Fibroblast of skin of left quadriceps (primary cell): ENCODE measurements at regions not wholly inside any gene's neighbourhood (a gene's known extent, or its start where the extent isn't known, plus 50 kb on each side); places are given as distances from the start of the nearest gene placed in this dataset.
"Not testable (repeated sequence)": the region's sequence is repeated elsewhere in the genome, so short reads cannot be mapped to it uniquely, and the experiment has no call there.

Source experiments
- DNase-seq, 2 experiments: peaks; one replicate each; pipeline ENCODE4 v3.0.0-alpha.2; 2013; ENCODE audit warnings: low read depth in 2 of 2

DNA sequence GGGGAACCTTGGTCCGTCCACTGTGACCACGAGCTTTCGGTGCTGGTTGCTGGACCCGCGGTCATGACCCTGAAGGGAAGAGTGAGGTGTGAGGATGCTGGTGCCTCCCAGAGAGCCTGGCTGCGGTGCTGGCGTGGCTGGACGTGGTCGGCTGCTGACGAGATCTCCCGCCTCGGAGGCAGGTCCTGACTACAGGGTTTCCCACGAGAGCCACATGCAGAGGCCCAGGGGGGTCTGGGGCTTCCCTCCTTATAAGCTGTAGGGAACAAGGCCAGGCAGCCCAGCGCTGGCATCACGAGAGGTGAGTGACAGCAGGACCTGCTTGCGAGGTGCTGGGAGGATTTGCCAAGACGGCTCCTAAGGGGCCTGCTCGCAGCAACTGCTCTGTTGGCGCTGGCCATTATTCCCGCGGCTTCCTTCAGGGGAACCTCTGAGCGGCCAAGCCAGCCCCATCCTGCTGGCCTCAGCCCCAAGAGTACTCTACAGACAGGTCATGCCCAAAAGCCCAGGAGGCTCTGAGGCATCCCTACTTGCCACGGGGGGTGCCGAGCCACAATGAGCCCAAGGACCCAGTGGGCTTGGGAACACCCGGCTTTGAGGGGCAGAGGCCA, 134.8 kb downstream of the FOXL1 start:
- DNase-seq = no peak

DNA sequence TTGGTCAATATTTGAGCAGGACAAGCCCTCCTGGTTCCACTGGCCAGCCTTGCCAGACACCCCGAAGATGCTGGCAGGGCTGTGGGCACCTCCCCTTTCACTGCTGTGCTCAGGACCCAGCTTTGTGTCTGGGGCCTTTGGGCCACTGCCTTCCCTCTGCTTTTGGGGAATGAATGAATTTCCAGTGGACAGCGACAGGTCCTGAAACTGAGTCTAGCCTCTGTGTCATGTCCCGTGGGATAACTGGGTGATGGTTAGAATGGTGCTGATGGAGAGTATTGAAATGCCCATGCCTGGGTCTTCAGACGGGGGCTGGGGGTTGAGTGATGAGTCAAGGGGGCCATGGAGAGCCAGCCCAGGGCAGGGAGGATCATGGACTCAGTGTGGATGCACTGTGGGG, 135.8 kb downstream of the FOXL1 start:
- DNase-seq = no peak

DNA sequence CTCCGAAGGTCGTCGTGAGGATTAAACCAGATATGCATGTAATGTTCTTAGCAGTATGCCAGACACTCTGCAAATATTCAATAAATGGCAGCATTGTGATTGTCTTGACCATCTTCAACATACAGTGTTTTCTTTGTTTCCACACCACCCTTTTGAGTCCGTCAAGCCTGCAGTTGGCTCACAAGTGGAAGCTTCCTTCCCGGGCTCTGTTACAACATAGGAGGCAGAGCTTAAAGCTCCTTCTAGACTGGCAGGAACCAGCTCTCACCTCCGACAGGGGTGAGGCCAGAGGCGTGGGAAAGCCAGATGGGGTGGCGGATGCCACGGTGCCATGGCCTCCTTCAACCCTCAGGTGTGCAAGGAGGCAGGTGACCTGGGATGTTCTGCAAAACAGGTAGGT, 138.3 kb downstream of the FOXL1 start:
- DNase-seq = no peak

GRCh38 chr16:86718118-86718517, 139.8 kb downstream of the FOXL1 start:
- no peak for DNase-seq

DNA sequence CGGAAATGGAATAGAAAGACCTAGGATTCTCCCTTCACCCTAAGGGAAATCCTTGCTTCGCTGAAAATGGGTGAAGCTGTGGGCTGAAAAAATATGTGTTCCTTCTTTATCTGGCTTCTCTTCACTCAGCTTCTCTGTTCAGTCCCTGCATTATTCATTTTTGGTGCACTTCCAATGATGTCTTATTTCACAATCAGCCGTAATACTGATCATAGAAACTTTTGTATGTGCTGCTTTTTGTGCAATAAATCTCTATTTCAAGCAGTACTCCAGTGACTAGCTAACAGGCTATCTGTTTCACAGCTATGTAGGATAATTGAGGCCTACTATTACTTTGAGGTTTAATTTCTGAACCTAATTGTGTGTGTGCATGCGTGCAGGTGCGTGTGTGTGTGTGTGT, 144.6 kb downstream of the FOXL1 start:
- DNase-seq = peak; percentile 56 to 57

GRCh38 chr16:86723689-86724088, 145.3 kb downstream of the FOXL1 start:
- DNase-seq = no peak

- peak; percentile 30 to 35 for DNase-seq
Observed at GRCh38 chr16:86725401-86725800, 147.1 kb downstream of the FOXL1 start.

GRCh38 chr16:86726340-86726739, 148.0 kb downstream of the FOXL1 start:
- no peak for DNase-seq

DNA sequence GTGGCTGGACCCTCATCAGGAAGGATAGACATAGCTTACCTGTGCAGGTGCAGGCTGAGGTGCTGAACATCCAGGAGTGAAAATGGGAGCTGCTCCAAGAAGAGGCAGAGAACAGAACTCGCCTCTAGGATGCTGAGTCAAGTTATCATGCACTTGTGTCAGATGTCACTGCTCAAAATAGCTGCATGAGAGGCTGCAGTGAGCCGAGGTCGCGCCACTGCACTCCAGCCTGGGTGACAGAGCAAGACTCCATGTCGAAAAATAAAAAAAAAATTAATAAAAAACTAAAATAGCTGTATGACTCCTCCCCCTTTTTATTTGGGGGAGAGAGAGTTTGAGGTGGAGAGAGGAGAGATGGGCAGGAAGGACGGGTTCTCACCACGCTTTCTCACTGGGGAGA, 148.8 kb downstream of the FOXL1 start:
- DNase-seq = no peak

DNA sequence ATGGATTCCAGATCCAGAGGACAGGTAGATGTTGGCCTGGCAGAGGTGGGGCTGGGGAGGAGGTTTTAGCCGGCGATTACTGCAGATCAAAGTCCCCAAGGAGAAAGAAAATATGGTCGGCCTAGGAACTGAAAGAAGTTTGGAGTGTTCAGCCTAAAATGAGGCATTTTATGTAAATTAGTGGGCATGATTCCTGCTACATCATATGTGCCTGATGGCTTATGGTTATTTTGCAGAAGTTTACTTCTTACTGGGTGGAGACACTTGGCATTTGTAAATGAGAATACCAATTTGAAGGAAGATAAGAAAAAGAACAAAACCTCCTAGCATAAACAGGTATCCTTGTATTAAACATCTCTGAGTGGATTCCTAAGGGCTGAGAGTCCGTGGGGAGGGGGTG, 149.3 kb downstream of the FOXL1 start:
- DNase-seq = no peak

GRCh38 chr16:86729686-86730085, 151.3 kb downstream of the FOXL1 start:
- DNase-seq = no peak

DNA sequence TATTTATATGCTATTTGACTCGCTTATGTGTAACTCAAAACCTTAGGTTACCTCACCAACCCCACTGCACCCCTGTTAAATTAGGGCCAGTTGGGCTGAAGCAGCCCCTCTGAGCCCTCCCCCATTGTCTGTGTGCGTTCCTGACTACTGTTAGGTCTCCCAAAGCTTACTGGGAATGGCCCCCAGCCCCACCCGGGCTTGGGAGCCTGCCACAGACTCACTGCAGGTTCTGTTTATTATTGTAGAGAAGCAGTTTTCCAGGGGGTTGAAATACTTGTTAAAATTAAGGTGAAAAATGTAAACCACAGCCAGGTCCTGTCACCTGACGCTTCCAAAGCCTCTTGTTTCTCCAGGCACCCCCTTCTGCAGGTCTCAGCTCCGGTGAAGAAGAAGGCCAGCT, 151.7 kb downstream of the FOXL1 start:
- no peak for DNase-seq

DNA sequence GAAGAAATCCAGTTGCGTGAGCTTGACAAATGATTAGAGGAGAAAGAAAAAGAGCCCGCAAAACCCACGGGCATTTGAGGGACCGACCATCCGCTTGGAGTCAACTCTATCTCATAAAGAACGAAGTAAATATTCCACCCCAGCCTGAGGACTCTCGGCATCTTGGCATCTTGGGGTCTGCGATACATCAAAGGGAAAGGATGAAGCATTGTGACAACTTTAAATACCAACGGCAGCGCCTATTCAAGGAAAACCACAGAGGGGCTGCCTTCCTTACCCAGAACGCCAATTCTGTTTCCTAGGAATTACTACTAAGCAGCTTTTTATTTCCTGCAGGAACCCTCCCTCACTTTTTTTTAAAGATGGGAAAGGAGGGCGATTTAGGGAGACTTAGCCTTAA, 152.2 kb downstream of the FOXL1 start:
- no peak for DNase-seq

DNA sequence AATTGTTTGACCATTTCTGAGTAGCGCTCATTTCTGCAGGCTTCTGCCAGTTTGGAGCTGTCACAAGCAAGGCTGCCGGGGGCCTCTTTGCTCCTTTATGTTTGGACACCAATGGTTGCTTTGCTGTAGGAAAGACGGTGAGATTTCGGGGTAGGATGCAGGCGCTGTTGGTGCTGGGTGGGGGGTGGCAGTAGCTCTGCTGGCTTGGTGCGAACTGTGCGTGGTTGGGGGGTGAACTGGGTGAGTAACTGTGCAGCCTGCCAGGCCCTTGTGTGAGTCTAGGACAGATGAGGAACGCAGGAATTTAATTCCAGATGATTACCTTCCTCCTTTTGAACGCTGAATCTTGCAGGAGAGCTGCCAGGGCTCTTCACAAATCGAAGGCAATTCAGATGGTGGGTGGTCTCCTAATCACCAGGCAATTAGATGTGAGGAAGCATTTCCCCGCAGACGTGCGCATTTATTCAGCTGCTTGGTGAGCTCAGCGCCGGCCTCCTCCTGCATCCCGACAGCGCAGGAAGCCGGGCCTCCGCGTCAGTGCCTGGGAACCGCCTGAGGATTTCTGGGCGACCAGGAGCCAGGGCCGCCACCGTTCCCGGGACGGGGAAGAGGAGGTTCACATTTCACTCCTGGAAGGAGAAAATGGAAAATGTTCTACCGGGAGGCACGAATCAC, 154.4 kb downstream of the FOXL1 start:
- peak in 1 of 2 experiments; percentile 15 for DNase-seq

DNA sequence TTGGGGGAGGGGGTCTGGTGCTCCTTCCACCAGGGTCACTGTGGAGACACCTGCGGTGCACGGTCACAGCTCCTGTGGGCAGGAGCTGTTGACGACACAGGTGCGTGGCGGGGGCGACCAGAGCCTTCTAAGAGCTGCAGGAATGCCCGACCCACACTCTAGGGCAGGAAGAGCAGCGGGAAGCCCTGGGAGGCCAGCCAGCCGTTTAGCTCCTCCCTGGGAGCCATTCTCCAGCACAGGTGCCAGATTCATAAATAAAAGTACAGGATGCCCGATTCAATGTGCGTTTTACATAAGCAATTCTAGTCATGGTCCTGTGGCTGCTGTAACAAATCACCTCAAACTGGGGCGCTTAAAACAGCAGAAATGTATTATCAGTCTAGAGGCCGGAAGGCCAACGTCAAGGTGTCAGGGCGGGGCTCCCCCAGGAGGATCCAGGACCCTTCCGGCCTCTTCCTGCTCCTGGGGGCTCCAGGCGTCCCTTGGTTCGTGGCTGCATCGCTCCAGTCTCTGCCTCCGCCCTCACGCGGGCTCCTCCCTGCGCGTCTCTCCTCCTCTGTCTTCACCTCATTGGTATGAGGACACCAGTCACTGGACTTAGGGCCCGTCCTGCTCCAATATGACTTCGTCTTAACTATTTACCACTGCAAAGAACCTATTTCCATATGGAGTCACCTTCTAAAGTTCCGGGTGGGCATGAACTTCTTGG, 155.4 kb downstream of the FOXL1 start:
- no peak for DNase-seq

DNA sequence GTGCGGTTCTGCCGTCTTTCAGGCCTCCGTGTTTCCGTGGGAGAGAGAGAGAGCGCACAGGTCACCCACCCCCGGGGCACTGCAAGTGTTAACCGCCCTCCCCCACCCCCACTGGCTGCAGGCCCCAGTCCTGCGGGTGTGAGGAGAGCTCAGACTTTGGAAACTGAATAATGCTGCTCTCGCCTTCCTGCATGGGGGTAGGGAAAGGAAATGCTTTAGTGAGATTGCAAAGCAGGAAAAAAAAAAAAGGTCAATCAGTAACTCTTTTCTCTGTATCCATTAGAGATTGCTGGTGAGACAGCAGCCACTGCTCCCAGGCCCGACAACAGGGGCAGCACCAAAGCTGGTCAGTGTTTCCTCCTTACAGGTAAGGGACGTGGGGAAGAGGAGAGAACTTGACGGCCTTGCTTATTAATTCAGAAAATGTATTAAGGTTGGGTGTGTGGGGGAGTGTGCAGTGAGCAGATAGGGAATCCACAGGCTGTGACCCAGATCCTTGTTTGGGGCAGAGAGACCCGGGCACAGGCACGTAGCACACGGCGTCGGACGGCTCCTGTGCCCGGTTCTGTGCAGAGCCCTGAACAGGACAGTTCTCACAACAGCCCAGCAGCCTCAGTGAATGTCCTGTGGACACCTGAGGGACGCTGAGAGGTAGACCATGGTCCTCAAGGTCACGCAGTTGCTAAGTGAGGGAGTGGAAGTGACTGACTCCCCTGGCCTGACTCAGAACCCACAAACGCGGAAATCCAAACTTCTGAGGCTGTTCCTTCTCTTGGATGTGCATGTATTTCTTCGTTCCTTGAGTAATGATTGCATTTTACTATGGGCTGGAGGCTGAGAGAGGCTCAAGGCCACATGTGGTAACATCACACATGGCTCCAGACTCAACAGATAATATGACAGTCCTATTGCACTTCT, 156.5 kb downstream of the FOXL1 start:
- DNase-seq = no peak

DNA sequence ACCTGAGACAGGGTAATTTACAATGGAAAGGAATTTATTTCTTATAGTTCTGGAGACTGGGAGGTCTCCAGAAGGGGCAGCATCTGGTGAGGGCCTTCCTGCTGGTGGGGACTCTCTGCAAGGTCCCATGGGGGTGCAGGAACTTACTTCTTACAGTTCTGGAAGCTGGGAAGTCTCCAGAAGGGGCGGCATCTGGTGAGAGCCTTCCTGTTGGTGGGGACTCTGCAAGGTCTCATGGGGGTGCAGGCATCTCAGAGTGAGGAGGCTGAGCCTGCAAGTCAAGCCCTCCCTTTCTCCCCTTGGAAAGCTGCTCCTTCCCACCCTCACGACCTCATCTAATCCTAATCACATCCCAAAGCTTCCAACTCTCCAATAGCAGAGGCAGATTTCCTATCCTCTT, 157.4 kb downstream of the FOXL1 start:
- DNase-seq = no peak

DNA sequence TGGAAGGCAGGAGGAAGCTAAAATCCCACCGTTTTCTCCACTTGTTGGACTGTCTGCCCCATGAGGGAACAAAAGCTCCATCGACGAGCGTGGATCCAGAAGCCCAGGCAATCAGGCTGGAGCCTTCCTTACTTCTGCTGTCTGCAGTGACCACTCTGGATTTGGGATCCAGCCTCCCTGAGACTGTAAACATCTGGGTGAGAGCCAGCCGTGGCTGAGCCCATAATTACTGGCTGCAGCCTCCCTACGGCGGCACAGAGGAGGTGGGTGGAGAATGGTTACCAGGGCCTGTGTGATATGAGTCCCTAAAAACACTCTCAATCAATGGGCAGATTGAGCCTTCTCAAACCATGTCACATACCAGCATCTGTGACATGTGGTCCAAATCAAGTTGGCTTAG, 158.2 kb downstream of the FOXL1 start:
- no peak for DNase-seq

- no peak for DNase-seq
Observed at GRCh38 chr16:86737083-86737482, 158.7 kb downstream of the FOXL1 start.

GRCh38 chr16:86738322-86738721, 160.0 kb downstream of the FOXL1 start:
- DNase-seq = not testable (repeated sequence)

- DNase-seq = no peak
Observed at GRCh38 chr16:86739178-86739577, 160.8 kb downstream of the FOXL1 start.

DNA sequence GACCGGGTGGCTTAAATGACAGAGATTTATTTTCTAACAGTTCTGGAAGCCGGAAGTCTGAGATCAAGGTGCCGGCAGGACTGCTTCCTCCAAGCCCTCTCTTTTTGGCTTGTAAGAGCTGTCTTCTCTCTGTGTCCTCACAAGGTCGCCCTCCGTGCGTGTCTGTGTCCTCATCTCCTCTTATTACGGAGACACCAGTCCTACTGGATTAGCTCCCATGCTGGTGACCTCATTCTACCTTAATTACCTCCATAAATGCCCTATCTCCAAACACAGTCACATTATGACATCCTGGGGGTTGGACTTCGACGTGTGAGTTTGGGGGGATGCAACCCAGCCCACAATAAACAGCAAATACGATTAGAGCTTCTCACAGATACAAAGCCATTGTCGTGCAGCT, 161.5 kb downstream of the FOXL1 start:
- DNase-seq = no peak
